ENCODE measurements at regions not wholly inside any gene's neighbourhood (a gene's known extent, or its start where the extent isn't known, plus 50 kb on each side); places are given as distances from the start of the nearest gene placed in this dataset.

GRCh38 chr12:114821570-114821969 lies 137.6 kb upstream of the TBX3 start:
- no peak overlapping the region for H3K4me3 ChIP-seq (replicated peaks in 1 of 2; ENCODE audit: low read depth in 1 of 2, low read length in 2 of 2)
- ATAC-seq (no peak), DNase-seq (ENCODE audit: low read depth, low spot score) (no peak)
- ChIA-PET CTCF (no interaction called here), POLR2A (no interaction called here), RAD21 (ENCODE audit: low non-redundant PET in 1 of 2, low total read pairs in 2 of 2, uncharacterized antibody in 2 of 2, unreplicated experiment in 2 of 2) (no interaction called here)
- H3K9ac ChIP-seq (ENCODE audit: low read length), result no peak overlapping the region
- no peak for TF ChIP-seq ZBTB33 (IDR thresholded peaks at IDR 0.05; ENCODE audit: extremely low read depth, insufficient replicate concordance, low read length)
- TF ChIP-seq CTCF (IDR thresholded peaks at IDR 0.05 in 2 of 3, conservative IDR thresholded peaks at IDR 0.05 in 1 of 3; ENCODE audit: borderline replicate concordance in 1 of 3, insufficient read depth in 1 of 3, low read depth in 2 of 3, low read length in 2 of 3), result no peak
- no peak for TF ChIP-seq CEBPB (IDR thresholded peaks at IDR 0.05; ENCODE audit: low read depth)
- no peak for TF ChIP-seq EGR1 (IDR thresholded peaks at IDR 0.05; ENCODE audit: low read depth)
- no peak for TF ChIP-seq JUND (IDR thresholded peaks at IDR 0.05)
- TF ChIP-seq EZH2 (IDR thresholded peaks at IDR 0.05), result no peak
- TF ChIP-seq FOSL1 (IDR thresholded peaks at IDR 0.05; ENCODE audit: low read depth), result no peak
- TF ChIP-seq YY1 (IDR thresholded peaks at IDR 0.05; ENCODE audit: extremely low read depth, insufficient replicate concordance, low read depth, low read length), result no peak
- TF ChIP-seq REST (IDR thresholded peaks at IDR 0.05; ENCODE audit: low read depth), result no peak
- no peaks in the 10 kb centered on the region for H3K36me3 ChIP-seq (ENCODE audit: control insufficient read depth in 1 of 2, insufficient read depth in 2 of 2, low read length in 2 of 2)
- no peak overlapping the region for H3K27ac ChIP-seq (ENCODE audit: low read depth, low read length)
- no peaks in the 10 kb centered on the region for H3K9me3 ChIP-seq (ENCODE audit: control insufficient read depth in 1 of 2, insufficient read depth in 1 of 2, low read depth in 1 of 2, low read length in 2 of 2)
- no peaks in the 10 kb centered on the region for H3K79me2 ChIP-seq (ENCODE audit: insufficient read depth, low read length)
- H3K4me2 ChIP-seq (ENCODE audit: low read length), result no peak overlapping the region
- H4K20me1 ChIP-seq (ENCODE audit: insufficient read depth), result no peaks in the 10 kb centered on the region
- intact Hi-C loops (cut with micrococcal nuclease), result no loop called here
- no peaks in the 10 kb centered on the region for H3K4me1 ChIP-seq (ENCODE audit: control insufficient read depth in 1 of 2, insufficient read depth in 2 of 2, low read length in 2 of 2)
- H3K9me2 ChIP-seq (ENCODE audit: insufficient read depth), result no peaks in the 10 kb centered on the region
- no TSS peak for BruUV-seq (replicated peaks)
- no peak overlapping the region for H2AFZ ChIP-seq (ENCODE audit: low read depth, low read length, poor library complexity, severe bottlenecking)
- H3K27me3 ChIP-seq (ENCODE audit: insufficient read depth, low read length), result 0 out of 2 replicates have a peak, but pooled peaks cover 8% of the 10 kb centered on the region

Data from HCT116 (cell line).